ENCODE measurements at regions not wholly inside any gene's neighbourhood (a gene's known extent, or its start where the extent isn't known, plus 50 kb on each side); places are given as distances from the start of the nearest gene placed in this dataset.

DNA sequence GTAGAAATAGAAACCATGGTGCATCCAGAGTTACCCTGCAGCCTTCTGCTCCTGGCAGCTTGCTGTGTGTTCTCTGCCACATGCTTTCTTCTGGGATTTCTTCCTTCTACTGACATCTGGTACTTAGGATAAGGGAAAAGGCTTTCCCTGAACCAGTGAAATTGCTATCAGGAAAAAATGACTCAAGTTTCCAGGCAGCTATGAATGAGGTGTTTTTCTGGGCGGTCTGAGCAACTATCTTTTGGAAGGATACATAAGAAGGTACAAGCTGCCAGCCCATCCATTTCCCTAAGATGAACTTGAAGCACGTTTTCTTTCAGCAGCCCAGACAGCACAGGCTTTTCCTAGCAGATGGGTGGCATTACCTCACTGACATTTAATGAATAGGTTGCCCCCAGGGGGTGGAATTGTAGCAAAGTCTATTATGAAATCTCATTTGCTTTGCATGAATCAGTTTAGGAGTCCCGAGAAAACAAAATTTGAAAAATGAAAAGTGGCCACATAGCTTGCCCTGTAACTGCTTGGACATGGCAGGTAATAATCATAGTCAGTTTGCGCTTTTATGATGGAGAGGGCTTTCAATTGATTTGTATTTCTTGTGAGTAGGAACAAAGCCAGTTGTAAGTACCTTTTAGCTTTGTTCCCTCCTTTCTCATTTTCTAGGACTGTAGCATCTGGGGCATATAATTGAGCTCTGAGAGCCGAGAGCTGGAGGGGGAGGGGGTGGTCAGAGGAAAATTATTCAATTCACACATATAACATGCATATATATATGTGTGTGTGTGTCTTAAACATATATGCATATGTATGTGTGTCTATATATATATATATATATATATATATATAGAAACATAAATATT lies 108.5 kb downstream of the C9orf152 start:
- DNase-seq, result no peak

- DNase-seq, result no peak
These were observed 106.3 kb downstream of the C9orf152 start for GRCh38 chr9:110101531-110102161.

DNA sequence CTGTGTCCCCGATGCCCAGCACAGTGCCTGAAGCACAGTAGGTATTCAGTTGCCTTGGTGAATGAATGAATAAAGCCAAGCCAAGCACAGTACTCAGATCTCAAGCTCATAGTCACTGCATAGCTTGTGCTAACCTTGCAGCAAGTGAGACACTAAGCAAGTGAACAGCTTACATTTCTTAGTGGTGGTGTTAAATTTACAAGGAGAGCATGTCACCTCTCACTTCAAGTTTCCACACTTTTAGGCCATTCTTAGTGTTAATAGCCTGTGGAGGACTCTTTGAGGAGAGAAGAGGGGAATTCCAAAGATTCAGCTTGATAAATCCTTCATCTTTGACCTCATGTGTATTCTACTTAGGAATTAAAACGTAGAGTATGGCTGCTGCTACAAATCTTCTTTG lies 104.7 kb downstream of the C9orf152 start:
- DNase-seq, result no peak

DNA sequence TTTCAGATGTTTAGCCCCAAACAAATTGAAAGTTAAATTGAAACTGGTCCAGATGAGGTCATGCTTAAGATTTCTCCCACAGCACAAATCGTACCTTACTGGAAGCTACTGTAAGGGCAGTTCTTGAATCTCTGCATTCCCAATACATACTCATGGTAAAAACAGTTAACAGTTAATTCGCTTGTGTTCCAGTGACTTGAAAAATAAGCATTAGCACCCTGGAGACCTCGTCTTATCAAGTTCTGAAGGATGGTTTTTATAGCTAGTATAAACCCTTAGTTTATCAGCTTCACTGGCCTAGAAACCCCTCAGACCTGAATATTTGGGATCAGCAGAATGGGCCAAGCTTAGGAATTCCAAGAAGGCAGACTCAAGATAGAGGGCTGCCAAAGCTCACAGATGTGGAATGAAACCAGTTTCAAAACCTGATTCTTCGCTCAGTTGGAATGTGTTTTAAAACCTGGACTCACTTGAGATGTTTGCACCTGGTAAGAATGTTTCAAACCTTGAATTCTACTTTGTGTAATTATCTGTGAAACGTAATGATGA lies 103.6 kb downstream of the C9orf152 start:
- no peak for DNase-seq

- DNase-seq, result no peak
These were observed 102.9 kb downstream of the C9orf152 start for GRCh38 chr9:110105107-110105506.

DNA sequence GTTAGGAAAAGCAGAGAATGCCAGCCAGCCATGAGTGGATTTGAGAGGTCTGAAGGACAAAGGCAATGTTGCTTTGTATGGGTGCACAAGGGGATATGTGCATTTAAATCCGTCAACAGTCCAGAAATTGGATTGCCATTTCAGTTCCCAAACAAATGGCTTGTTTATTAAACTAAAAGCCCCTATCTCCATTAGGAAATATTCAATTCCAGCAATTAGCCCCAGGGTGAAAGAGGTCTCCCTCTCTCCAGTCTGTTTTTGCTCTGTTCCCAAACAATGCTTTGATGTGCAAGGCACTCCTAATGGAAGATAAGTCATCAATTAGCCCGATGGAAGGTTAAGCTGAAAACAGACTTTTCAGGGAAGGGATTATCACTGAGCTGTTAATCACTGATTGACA lies 101.3 kb downstream of the C9orf152 start:
- no peak for DNase-seq

- no peak for DNase-seq
These were observed 98.4 kb downstream of the C9orf152 start for GRCh38 chr9:110109333-110110092.

- DNase-seq, result no peak
These were observed 97.8 kb downstream of the C9orf152 start for GRCh38 chr9:110110154-110110553.

- no peak for DNase-seq
These were observed 96.1 kb downstream of the C9orf152 start for GRCh38 chr9:110111868-110112267.

GRCh38 chr9:110112792-110113191 lies 95.2 kb downstream of the C9orf152 start:
- no peak for DNase-seq

DNA sequence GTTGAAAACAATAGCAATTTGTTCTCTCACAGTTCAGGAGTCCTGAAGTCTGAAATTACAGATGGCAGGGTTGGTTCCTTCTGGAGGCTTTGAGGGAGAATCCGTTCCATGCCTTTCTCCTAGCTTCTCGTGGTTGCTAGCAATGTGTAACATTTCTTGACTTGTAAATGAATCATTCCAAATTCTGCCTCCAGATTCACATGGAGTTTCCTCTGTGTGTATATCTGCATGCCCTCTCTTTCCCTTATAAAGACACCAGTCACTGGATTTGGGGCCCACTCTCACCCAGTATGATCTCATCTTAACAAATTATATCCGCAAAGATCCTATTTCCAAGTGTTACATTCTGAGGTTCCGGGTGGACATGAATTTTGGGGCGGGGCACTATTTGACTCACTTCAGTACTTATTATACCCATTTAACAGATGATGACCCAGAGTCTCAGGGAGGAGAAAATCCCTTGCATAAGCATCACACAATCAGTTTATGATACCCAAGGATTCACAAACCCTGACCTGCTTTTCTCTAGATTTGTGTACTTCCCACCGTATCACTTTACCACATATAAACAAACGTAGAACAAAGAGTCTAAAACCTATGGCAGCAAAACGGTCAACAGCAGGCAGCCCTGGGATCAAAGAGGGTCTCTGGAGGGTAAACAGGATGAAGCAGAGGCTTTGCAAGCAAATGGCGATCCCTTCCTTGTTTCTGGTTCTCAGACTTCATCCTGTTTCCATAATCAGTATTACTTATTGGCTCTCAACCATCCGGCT lies 93.7 kb downstream of the C9orf152 start:
- DNase-seq, result no peak

- no peak for DNase-seq
These were observed 93.1 kb downstream of the C9orf152 start for GRCh38 chr9:110114859-110115201.

GRCh38 chr9:110115341-110115820 lies 92.6 kb downstream of the C9orf152 start:
- DNase-seq, result no peak

DNA sequence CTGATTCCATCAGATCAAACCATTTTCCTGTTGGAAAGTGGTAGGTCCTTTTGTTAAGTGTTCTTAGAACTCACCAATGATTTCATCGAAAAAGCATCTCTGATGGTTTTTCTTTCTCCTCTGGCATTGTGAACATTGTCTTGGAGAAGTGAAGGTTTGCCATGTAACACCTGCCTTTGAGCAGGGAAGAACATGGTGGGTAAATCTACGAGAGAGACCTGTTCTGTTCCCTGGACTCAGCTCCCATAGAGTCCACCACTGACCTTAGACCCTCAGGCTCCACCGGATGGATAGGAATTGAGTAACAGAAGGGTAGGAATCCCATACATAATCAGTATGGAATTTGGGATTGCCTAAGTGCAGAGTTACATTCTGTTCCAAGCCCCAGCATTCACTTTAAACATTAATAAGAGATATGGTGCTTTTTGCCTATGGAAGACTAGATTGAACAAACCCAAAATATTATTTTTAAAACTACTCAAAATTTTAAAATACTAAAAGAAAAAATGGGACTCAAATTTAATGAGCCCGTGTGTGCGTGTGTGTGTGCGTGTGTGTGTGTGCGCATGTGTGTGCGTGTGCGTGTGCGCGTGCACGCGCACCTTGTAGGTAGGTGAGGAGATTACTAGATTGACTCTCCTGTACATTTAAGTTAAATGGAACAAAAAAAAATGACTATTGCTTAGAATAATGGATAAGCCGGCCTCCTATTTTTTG lies 92.0 kb downstream of the C9orf152 start:
- no peak for DNase-seq

DNA sequence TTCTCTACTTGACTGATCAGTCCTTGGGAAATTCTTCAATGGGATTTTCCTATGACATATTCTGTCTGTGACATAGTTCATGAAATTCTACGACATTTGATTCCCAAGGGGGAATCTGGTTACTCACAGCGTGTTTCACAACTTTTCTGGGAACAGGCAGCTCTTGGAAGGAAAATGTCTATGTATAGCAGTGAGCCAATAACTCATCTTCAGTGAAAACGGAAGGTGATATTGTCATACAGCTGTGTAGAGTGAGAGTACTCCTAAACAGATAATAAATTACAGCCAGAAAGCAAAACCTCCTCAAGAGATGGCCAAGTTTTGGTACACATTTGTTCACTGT lies 91.4 kb downstream of the C9orf152 start:
- no peak for DNase-seq

DNA sequence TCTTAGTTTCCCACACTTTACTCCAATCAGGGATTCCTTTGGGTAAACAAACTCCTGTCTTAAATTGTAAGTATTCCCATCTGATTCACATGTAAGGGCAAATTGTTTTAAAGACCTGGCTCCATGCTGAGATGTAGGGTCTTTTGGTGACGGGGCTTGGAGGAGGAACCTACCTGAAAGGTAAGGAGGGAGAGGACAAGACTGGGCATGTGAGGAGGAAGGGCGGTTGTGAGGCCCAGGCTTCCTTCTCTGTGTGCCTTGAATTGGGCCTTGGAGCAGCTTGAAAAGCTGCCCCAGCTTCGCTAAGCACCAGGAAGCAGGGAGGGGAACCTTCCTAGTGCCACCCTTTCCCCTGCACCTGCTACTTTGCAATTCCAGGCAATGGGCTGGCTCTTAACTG lies 86.8 kb downstream of the C9orf152 start:
- DNase-seq, result no peak

DNA sequence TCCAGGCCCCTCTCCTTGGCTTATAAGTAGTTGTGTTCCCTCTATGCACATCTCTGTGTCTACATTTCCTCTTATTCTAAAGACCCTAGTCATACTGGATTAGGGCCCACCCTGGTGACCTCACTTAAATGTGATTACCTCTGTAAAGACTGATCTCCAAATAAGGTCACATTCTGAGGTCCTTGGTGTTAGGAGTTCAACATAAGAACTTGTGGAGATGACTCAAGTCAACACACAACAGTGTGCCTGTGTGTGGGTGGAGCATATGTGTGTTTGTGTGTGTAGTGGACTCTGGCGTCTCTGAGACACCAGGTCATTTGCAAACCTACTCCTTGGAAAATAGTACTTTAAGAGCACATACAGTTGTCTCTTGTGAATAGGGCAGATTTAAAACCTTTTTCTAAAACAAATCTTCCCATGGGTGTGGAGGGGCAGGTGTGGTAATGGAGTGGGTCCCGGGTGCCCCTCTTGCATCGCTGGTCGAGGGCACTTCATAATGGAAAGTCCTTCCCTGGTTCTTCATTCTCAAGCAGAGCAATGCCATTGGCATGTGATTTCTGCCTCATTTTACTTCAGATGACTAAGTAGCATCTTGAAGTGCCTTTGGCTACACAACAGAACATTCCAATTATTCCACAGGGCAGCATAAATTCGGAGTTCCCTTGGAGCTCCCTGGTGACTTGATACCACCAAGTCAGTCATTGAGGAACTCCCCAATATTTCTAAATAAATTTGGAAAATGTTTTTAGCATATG lies 84.4 kb downstream of the C9orf152 start:
- no peak for DNase-seq

- no peak for DNase-seq
These were observed 83.5 kb downstream of the C9orf152 start for GRCh38 chr9:110124439-110124838.

DNA sequence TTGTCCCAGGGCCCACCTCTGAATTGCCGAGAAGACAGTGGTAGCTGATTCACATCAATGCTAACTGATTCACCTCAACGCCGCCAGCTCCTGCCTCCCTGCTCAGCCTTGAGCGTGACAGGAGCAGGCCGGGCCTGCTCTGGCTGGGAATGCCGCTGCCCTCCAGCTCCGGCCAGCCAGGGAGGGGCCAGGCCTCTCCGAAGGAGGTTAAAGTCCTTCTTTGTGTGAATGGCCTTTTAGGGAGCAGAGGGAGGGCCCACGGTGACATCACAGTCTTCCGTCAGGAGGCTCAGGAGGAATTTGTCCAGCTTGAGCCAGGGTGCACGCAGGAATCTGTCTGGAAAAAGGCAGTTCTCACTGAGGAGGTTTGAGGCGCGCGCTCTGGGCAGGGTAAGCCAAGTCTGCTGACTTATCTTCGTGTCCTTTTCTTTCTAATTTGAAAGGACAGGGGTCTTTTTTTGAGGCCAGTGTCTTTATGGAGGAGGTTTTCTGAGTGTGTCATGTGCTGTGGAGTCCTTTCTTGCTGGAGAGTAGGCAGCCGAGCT lies 82.7 kb downstream of the C9orf152 start:
- no peak for DNase-seq

- no peak for DNase-seq
These were observed 82.1 kb downstream of the C9orf152 start for GRCh38 chr9:110125763-110126351.
